K562 (cell line): ENCODE measurements at regions not wholly inside any gene's neighbourhood (a gene's known extent, or its start where the extent isn't known, plus 50 kb on each side); places are given as distances from the start of the nearest gene placed in this dataset.
"Not testable (repeated sequence)": the region's sequence is repeated elsewhere in the genome, so short reads cannot be mapped to it uniquely, and the experiment has no call there.

Source experiments
- ATAC-seq: fragments of 200-7000 bp; cut with Tn5 transposase; 3 replicates; pipeline ENCODE4 v1.9.1; 2020; ENCODE audit warnings: moderate library complexity
- BruUV-seq: library from RNA; stranded (reverse); fragments of 400-500 nt; replicated peaks from 2 replicates; lab custom pipeline; 2021; lab: Mats Ljungman, UMichigan
- CTCF ChIA-PET: fragments of 300-600 bp; formaldehyde crosslinking; extraction: SDS; loops from one replicate; lab custom pipeline; 2021; ENCODE audit warnings: low intra/inter-chr PET ratio; lab: Yijun Ruan, JAX
- POLR2A ChIA-PET: fragments of 300-600, 350-650 bp; sonication (Branson Sonifier 250); formaldehyde crosslinking; extraction: SDS; loops from one replicate; lab custom pipeline; 2021; ENCODE audit warnings: antibody characterized with exemption, inconsistent platforms; lab: Yijun Ruan, JAX
- DNase-seq, 4 experiments: peaks; one replicate each; pipeline versions ENCODE4 v3.0.0 to v3.0.0-alpha.2; 2011 to 2018; ENCODE audit warnings: low spot score in 3 of 4, mixed read lengths in 3 of 4; ENCODE audit errors: extremely low read depth in 1 of 4
- FAIRE-seq: peaks from 2 replicates; lab custom pipeline; 2011; peaks lifted over from hg19 to GRCh38; lab: Jason Lieb, UNC
- H2AFZ ChIP-seq: 2 replicates; pipeline ENCODE4 v1.6.0; 2011; ENCODE audit warnings: low read depth, low read length, control low read depth, inconsistent platforms
- H3K27ac ChIP-seq: fragments of 200-600 bp; 3 replicates; pipeline ENCODE4 v1.8.0; 2011; ENCODE audit warnings: low read depth, mild to moderate bottlenecking, control low read depth, inconsistent platforms, low read length, moderate library complexity, mixed read lengths; ENCODE audit errors: extremely low read depth
- H3K27me3 ChIP-seq, 2 experiments: fragments of 300-600 bp in 1 of 2; 2 replicates in 1 of 2; 3 replicates in 1 of 2; pipeline versions ENCODE4 v1.6.0 to v1.8.0; 2011; ENCODE audit warnings: inconsistent platforms in 2 of 2, low read length in 2 of 2, mild to moderate bottlenecking in 1 of 2, mixed read lengths in 1 of 2, moderate library complexity in 1 of 2; ENCODE audit not compliant: control insufficient read depth in 2 of 2, insufficient read depth in 2 of 2
- H3K36me3 ChIP-seq: fragments of 300-600 bp; 3 replicates; pipeline ENCODE4 v1.8.0; 2011; ENCODE audit warnings: mild to moderate bottlenecking, low read length, inconsistent platforms; ENCODE audit not compliant: control insufficient read depth, insufficient read depth
- H3K4me1 ChIP-seq, 2 experiments: fragments of 200-600 bp in 1 of 2; replicated peaks in 1 of 2; 2 replicates in 1 of 2; 3 replicates in 1 of 2; pipeline versions ENCODE4 v1.5.1 to v1.8.0; 2011; ENCODE audit warnings: inconsistent platforms in 2 of 2, low read length in 2 of 2, mild to moderate bottlenecking in 1 of 2, mixed read lengths in 1 of 2, moderate library complexity in 1 of 2; ENCODE audit not compliant: control insufficient read depth in 2 of 2, insufficient read depth in 2 of 2
- H3K4me2 ChIP-seq: 2 replicates; pipeline ENCODE4 v1.6.1; 2011; ENCODE audit warnings: low read length, control low read depth, inconsistent platforms, mixed read lengths; ENCODE audit not compliant: insufficient read depth
- H3K4me3 ChIP-seq: fragments of 200-600 bp; sonication (generic), shearing (Covaris generic); 2 replicates; pipeline ENCODE4 v1.5.1; 2016; ENCODE audit warnings: control low read depth, inconsistent platforms
- H3K79me2 ChIP-seq: fragments of 200-600 bp; 3 replicates; pipeline ENCODE4 v1.8.0; 2011; ENCODE audit warnings: low read length, inconsistent platforms; ENCODE audit not compliant: control insufficient read depth, insufficient read depth
- H3K9ac ChIP-seq, 2 experiments: 2 replicates each; pipeline versions ENCODE4 v1.6.0 to v1.6.1; 2011; ENCODE audit warnings: low read depth in 2 of 2, low read length in 2 of 2, control low read depth in 1 of 2, inconsistent platforms in 1 of 2, mild to moderate bottlenecking in 1 of 2, mixed read lengths in 1 of 2; ENCODE audit not compliant: insufficient read depth in 1 of 2
- H3K9me1 ChIP-seq: one replicate; pipeline ENCODE4 v1.6.0; 2011; ENCODE audit warnings: inconsistent platforms, mild to moderate bottlenecking, low read length, moderate library complexity; ENCODE audit not compliant: control insufficient read depth, insufficient read depth
- H3K9me3 ChIP-seq: replicated peaks from 2 replicates; pipeline ENCODE4 v1.5.1; 2011; ENCODE audit warnings: low read depth, low read length, inconsistent platforms; ENCODE audit not compliant: control insufficient read depth, insufficient read depth
- H4K20me1 ChIP-seq: replicated peaks from 2 replicates; pipeline ENCODE4 v1.6.1; 2011; ENCODE audit warnings: low read length, inconsistent platforms, mixed read lengths; ENCODE audit not compliant: control insufficient read depth, insufficient read depth
- SMAD3 ChIP-seq: fragments of 450-650 bp; formaldehyde crosslinking; conservative IDR thresholded peaks from 2 replicates; pipeline ENCODE4 v1.4.0; 2020; ENCODE audit warnings: mild to moderate bottlenecking
- WGBS: fragments of 100-300 bp; shearing (Covaris generic); methylation state at CpG from one replicate; pipeline ENCODE4 v1.1.6; 2016; ENCODE audit warnings: low coverage, mixed read lengths; ENCODE audit not compliant: insufficient coverage; ENCODE audit errors: missing lambda C conversion rate; 5-methylcytosine and 5-hydroxymethylcytosine counted together
- in situ Hi-C: fragments of 300-500 bp; cut with MboI; formaldehyde crosslinking; loops from 4 replicates; pipeline ENCODE4 v1.15.0; 2018; ENCODE audit warnings: inconsistent platforms, mixed read lengths
- intact Hi-C: fragments of 100-400 bp; cut with micrococcal nuclease; formaldehyde crosslinking; loops from 2 replicates; pipeline ENCODE4 v1.14.2; 2022

DNA sequence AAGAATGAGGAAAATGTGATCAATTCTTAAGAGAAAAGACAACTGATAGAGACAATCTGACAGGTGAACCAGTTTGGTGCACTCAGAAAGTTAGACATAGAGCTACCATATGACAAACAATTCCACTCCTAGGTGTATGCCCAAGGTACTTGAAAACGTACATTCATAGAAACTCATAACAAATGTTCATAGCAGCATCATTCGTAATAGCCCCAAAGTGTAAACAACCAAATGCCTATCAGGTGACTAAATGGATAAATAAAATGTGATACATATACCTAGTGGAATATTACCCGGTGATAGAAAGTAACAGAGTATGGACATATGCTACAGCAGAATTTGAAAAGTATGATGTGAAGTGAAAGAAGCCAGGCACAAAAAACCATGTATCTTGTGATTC lies 149.3 kb upstream of the TRIB2 start:
- no peak overlapping the region for H2AFZ ChIP-seq
- CTCF ChIA-PET: no interaction called here
- H3K4me1 ChIP-seq: no peaks in the 10 kb centered on the region
- no peak overlapping the region for H3K4me2 ChIP-seq
- POLR2A ChIA-PET: interaction anchor here (0.9 kb wide), 1 partner anchor 9 kb away, joined by 3 read pairs; no protein-coding TSS in a partner anchor
- H3K4me3 ChIP-seq: no peak overlapping the region
- intact Hi-C loops (no loop called here), in situ Hi-C loops (no loop called here)
- 80% methylated on average over 3 of the region's 3 CpGs for WGBS
- TF ChIP-seq SMAD3: no peak
- H3K9me1 ChIP-seq: no peaks in the 10 kb centered on the region
- no peak overlapping the region for H3K9ac ChIP-seq
- H4K20me1 ChIP-seq: no peaks in the 10 kb centered on the region
- ATAC-seq: no peak
- no TSS peak for BruUV-seq
- H3K79me2 ChIP-seq: no peaks in the 10 kb centered on the region
- no peaks in the 10 kb centered on the region for H3K36me3 ChIP-seq
- FAIRE-seq: no peak
- H3K27me3 ChIP-seq: no peaks in the 10 kb centered on the region
- no peak overlapping the region for H3K27ac ChIP-seq
- H3K9me3 ChIP-seq: no peaks in the 10 kb centered on the region
- DNase-seq: no peak

DNA sequence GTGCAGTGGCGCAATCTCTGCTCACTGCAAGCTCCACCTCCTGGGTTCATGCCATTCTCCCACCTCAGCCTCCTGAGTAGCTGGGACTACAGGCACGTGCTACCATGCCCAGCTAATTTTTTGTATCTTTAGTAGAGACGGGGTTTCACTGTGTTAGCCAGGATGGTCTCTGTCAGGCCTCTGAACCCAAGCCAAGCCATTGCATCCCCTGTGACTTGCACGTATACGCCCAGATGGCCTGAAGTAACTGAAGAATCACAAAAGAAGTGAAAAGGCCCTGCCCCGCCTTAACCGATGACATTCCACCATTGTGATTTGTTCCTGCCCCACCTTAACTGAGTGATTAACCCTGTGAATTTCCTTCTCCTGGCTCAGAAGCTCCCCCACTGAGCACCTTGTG lies 147.2 kb upstream of the TRIB2 start:
- H2AFZ ChIP-seq, H3K9me3 ChIP-seq, in situ Hi-C loops, ATAC-seq, H3K27me3 ChIP-seq, H3K9me1 ChIP-seq, H3K4me1 ChIP-seq, CTCF ChIA-PET, H3K4me3 ChIP-seq, DNase-seq, POLR2A ChIA-PET, H3K9ac ChIP-seq, FAIRE-seq, intact Hi-C loops, H3K27ac ChIP-seq, H3K36me3 ChIP-seq, BruUV-seq, H3K4me2 ChIP-seq, H4K20me1 ChIP-seq, H3K79me2 ChIP-seq: not testable (repeated sequence)
- WGBS: 83% methylated on average over 6 of the region's 7 CpGs

DNA sequence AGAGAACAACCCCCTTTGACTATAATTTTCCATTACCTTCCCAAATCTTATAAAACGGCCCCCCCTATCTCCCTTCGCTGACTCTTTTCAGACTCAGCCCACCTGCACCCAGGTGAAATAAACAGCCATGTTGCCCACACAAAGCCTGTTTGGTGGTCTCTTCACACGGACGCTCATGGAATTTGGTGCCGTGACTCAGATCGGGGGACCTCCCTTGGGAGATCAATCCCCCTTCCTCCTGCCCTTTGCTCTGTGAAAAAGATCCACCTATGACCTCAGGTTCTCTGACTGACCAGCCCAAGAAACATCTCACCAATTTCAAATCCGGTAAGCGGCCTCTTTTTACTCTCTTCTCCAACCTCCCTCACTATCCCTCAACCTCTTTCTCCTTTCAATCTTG lies 146.8 kb upstream of the TRIB2 start:
- H3K27me3 ChIP-seq, H3K9ac ChIP-seq, H3K36me3 ChIP-seq, H4K20me1 ChIP-seq, CTCF ChIA-PET, H3K9me3 ChIP-seq, POLR2A ChIA-PET, ATAC-seq, intact Hi-C loops, H3K4me2 ChIP-seq, H3K4me1 ChIP-seq, H3K27ac ChIP-seq, FAIRE-seq, H3K9me1 ChIP-seq, H3K79me2 ChIP-seq, in situ Hi-C loops, H3K4me3 ChIP-seq, DNase-seq, BruUV-seq, H2AFZ ChIP-seq: not testable (repeated sequence)
- WGBS: 75% methylated on average over 6 of the region's 8 CpGs
